GM12873 (cell line): ENCODE measurements at regions not wholly inside any gene's neighbourhood (a gene's known extent, or its start where the extent isn't known, plus 50 kb on each side); places are given as distances from the start of the nearest gene placed in this dataset.

Source experiments
- TF ChIP-seq, protein P1 (sequence below): IDR thresholded peaks from 2 replicates; pipeline ENCODE4 v1.5.1; 2012; ENCODE audit warnings: low read depth, mild to moderate bottlenecking, moderate library complexity, low read length, control low read depth; ENCODE audit not compliant: insufficient read depth; ENCODE audit errors: missing control alignments

DNA sequence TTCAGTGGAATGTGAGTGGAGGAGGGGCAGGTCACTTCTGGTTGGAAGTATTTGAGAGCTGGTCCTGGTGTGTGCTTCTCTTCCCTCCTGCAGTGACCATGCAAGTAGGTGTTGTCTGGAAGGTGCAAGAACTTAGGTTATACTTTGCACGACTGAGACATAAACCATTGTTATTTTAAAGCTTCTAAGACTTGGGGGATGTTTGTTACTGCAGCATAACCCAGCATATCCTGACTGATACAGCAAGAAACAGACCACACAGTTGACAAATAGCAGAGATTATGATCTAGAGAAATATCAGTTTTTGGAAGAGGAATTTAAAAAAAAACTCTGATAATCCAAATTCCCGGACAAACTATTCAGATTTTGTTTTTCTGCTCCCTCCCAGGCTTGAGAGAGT is 130.8 kb downstream of the ACTR3 start:
- TF ChIP-seq, protein P1, sequence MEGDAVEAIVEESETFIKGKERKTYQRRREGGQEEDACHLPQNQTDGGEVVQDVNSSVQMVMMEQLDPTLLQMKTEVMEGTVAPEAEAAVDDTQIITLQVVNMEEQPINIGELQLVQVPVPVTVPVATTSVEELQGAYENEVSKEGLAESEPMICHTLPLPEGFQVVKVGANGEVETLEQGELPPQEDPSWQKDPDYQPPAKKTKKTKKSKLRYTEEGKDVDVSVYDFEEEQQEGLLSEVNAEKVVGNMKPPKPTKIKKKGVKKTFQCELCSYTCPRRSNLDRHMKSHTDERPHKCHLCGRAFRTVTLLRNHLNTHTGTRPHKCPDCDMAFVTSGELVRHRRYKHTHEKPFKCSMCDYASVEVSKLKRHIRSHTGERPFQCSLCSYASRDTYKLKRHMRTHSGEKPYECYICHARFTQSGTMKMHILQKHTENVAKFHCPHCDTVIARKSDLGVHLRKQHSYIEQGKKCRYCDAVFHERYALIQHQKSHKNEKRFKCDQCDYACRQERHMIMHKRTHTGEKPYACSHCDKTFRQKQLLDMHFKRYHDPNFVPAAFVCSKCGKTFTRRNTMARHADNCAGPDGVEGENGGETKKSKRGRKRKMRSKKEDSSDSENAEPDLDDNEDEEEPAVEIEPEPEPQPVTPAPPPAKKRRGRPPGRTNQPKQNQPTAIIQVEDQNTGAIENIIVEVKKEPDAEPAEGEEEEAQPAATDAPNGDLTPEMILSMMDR = no peak

DNA sequence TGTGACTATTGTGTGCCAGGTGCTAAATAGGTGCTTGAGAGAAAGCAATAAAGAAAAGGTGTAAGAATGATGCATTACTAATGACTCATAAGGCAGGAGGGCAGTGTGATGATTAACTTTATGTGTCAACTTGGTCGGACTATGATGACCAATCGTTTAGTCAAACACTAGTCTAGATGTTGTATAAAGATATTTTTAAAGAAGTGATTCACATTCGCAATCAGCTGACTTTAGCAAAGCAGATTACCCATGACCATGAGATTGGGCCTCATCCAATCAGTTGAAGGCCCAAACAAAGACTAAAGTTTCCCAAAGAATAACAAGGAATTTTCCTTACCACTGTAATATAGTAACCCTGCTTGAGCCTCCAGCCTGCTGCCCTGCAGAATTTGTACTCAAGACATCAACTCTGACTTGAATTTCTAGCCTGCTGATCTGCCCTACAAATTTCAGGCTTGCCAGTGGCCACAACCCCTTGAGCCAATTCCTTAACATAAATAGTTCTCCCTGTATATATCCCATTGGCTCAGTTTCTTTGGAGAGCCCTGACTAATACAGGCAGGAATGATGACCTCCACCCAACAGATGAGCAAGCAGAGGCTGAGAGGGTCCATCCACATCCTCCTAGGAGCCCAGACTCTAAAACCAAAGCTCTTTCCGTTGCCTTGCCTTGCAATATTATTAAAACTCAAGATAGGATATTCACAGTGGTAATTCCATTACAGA is 132.6 kb downstream of the ACTR3 start:
- TF ChIP-seq, protein P1 = no peak

DNA sequence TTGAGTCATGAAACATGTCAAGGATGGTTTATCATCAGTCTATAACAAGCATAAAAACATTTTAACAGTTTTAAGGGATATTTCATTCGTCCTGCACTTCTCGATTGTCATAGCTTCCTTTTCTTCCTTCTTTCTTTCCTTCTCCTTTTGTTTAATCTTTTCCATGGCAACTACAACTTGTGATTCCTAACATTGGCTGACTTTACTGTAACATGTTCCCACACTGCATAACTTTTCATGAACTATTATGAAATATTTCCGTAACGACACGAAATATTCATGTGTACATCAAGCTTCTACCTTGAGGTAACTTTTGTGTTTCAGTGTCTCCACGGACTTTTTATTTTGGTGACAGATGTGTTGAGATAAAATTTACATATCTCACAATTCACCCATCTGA is 134.4 kb downstream of the ACTR3 start:
- TF ChIP-seq, protein P1 = no peak

DNA sequence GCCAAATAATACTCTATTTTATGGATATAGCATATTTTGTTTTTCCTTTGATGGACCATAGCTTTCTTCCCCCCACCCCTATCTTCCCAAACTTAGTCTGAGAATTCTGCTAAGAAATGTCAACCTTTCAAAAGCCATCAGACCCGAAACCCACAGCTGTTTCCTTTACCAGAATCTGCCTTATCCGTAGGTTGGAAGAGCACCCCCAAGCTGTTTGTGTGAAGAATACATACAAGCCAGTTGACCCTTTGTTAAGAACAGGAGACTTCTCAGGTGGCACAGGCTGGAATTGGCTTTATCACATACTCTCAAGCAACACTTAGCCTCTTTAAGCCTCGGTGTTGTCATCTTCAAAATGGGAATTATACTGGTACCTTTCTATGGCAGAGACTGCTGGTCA is 135.1 kb downstream of the ACTR3 start:
- TF ChIP-seq, protein P1 = no peak

DNA sequence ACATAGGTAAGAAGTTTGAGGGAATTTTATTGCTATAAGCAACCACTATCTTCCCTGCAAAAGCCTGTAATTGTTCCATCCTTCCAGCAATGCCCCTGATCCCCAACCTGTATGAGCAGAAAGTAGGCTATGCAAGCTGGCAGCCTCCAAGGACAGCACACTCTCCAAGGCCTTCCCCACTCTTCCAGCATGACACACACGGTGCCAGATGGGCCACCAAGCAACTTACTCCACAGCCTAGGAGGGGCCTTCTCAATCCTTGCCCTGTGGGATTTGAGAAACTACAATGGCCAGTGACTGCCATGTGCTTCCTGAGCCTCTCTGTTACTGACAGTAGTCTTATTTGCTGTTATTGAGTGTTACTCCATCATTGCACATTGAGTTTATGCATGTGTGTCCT is 137.5 kb downstream of the ACTR3 start:
- TF ChIP-seq, protein P1 = no peak

DNA sequence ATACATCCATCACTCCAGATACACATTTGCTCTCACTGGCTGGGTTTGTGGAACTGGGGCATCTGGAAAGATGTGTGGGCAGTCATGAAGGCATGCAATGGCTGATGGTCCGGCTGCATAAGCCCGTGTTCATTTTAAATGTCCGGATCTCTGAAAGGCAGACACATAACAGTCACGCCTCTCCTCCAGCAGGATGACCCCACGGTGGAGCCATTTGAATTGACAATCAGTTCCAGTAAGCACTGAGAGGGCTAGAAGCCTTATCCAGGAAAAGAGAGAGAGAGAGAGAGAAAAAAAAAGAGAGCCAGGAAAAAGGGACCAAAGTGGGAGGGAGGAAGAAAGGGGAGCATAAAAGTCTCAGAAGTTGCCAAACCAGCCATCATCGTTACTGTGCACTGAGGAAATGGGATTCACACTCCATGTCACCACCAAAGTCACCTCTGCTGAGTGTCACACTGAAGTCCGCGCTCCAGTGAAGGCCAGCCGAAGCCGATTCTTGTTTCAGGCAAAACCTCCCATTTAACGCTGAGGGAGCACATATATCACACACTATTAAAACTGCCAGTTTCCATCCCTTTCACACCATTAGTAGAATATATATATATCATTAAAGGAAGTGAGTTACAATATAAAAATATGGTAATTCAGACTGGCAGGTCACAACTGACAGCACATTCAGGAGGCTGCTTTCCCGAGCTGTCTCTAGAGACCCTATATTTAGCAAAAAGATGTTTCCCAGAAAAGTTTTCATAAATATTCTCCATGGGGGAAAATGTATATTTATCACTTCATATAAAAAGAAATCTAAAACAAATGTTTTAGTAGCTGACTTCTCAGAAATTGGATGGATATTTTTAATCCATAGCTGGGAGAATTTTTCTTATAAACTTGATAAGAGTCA is 142.0 kb downstream of the ACTR3 start:
- TF ChIP-seq, protein P1 = no peak

DNA sequence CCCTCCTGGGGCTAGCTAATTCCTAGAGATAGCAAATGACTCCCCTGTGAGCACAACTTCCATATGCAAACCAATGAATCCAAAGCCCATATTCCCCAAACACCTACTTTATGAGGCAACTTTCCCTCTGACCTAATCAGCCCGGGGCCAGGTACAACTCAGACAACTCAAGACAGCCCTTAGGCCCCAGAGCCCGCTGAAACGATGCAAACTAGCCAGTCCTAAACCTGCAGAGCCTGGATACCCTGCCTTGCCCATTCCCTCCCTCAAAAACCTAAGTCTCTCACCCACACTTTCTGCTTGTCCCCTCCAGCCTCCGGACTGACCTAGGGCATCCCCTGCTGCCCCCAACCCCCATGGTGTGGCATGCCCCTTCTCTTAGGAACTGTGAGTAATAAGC is 142.8 kb downstream of the ACTR3 start:
- TF ChIP-seq, protein P1 = no peak
